Liver (tissue), 3 donors: ENCODE measurements at regions not wholly inside any gene's neighbourhood (a gene's known extent, or its start where the extent isn't known, plus 50 kb on each side); places are given as distances from the start of the nearest gene placed in this dataset.

Source experiments
- CTCF ChIP-seq: fragments of 150-350 bp; IDR thresholded peaks from 2 replicates; pipeline ENCODE4 v1.5.1; 2017; ENCODE audit warnings: improper control_type of control experiment, low read depth, low read length; ENCODE audit not compliant: missing input control
- EGR1 ChIP-seq, 2 donors: IDR thresholded peaks; 2 replicates each; pipeline ENCODE4 v1.6.1; 2016 to 2018; ENCODE audit warnings: antibody characterized with exemption in 2 of 2, low read depth in 2 of 2
- FOXA1 ChIP-seq: IDR thresholded peaks from 2 replicates; pipeline ENCODE4 v1.6.1; 2016; ENCODE audit warnings: antibody characterized with exemption
- HNF4A ChIP-seq, 2 donors: conservative IDR thresholded peaks; 2 replicates each; pipeline ENCODE4 v1.6.1; 2016; ENCODE audit warnings: antibody characterized with exemption in 2 of 2, mild to moderate bottlenecking in 2 of 2
- JUND ChIP-seq, 2 donors: IDR thresholded peaks; 2 replicates each; pipeline ENCODE4 v1.6.1; 2016; ENCODE audit warnings: antibody characterized with exemption in 2 of 2
- RAD21 ChIP-seq, 2 donors: IDR thresholded peaks; 2 replicates each; pipeline ENCODE4 v1.6.1; 2016; ENCODE audit warnings: antibody characterized with exemption in 2 of 2, mild to moderate bottlenecking in 2 of 2
- REST ChIP-seq: IDR thresholded peaks from 2 replicates; pipeline ENCODE4 v1.6.1; 2016; ENCODE audit warnings: antibody characterized with exemption, mild to moderate bottlenecking
- YY1 ChIP-seq: IDR thresholded peaks from 2 replicates; pipeline ENCODE4 v1.6.1; 2016; ENCODE audit warnings: antibody characterized with exemption, mild to moderate bottlenecking
- ZBTB33 ChIP-seq: IDR thresholded peaks from 2 replicates; pipeline ENCODE4 v1.6.1; 2016; ENCODE audit warnings: antibody characterized with exemption
- donor health status: healthy.
- donor health status: healthy.

- no peak for TF ChIP-seq REST
- no peak for TF ChIP-seq CTCF
- TF ChIP-seq RAD21 (IDR thresholded peaks at IDR 0.05): no peak
- no peak for TF ChIP-seq YY1
- TF ChIP-seq ZBTB33: no peak
- TF ChIP-seq FOXA1: no peak
- TF ChIP-seq EGR1 (IDR thresholded peaks at IDR 0.05; ENCODE audit: low read depth in 2 of 2): no peak
- TF ChIP-seq JUND (IDR thresholded peaks at IDR 0.05): no peak
- no peak for TF ChIP-seq HNF4A (conservative IDR thresholded peaks at IDR 0.05)
Observed at GRCh38 chr22:49503896-49504521, 323.7 kb downstream of the BRD1 start.
